Inflammatory macrophage (primary cell): ENCODE measurements at regions not wholly inside any gene's neighbourhood (a gene's known extent, or its start where the extent isn't known, plus 50 kb on each side); places are given as distances from the start of the nearest gene placed in this dataset.
"Not testable (repeated sequence)": the region's sequence is repeated elsewhere in the genome, so short reads cannot be mapped to it uniquely, and the experiment has no call there.

Experiments
- DNase-seq, 2 donors: peaks; one replicate each; pipeline ENCODE4 v3.0.0-alpha.2; 2020 to 2022

DNA sequence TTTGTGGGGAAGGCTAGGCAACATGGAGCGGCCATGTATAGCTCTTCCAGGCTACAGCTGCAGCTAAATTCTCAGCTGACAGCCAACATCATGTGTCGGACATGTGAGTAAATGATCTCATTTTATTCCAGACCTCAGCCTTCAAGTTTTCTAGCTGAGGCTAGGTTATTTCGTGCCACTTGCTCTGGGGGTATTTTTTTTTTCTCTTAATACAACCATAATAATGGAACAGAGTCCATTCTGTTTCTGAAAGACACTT lies 573.5 kb downstream of the CD109 start:
- no peak for DNase-seq

DNA sequence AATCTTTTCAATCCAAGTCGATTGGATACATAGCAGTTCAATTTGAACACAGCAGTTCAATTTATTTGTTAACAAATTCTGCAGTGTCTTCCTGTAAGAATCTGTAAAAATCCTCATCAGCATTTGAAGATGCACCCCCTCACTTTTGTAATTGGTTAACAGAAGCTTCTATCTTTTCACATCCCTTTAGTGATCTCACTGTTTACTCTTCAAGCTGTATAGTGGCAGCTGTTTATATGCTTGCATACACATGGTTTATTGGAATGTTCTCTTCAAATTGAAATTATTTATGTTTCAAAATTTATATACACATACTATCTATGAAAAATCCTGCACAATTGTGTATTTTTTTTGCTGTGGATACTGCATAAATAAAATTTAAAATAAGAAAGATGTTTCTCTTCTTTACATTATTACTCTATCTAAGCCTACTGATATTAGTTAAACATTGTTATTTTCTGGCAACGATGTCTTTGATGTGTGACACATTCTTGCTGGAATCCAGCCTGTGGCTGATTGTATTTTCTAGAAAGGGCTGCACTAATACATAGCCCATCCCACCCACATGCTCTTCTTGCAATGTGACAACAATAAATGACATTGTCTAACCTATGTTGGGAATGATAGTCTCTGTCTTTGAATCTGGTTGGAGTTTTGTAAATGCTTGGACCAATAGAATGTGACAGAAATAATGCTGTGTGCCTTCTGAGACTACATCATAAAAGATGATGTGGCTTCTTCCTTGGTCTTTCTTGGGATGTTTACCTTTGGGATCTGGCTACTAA lies 573.0 kb downstream of the CD109 start:
- DNase-seq = no peak

DNA sequence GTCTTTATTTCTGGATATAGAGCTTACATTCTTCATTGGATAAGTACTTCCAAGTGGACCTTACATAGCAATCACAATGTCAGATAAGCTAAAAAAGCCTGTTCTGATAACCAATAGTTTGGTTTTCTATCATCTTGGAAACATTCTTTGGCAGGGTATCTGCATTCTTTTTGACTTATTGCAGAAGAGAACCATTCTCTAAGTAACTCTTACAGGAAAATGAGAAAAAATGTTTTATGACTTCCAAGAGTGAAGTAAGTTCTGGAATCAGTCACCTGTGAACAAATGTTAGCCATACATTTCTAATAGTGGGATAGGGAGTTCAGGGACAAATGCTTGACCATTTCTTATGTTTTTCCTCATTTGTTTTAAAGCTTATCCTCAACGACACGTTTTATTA lies 564.0 kb downstream of the CD109 start:
- DNase-seq = no peak

DNA sequence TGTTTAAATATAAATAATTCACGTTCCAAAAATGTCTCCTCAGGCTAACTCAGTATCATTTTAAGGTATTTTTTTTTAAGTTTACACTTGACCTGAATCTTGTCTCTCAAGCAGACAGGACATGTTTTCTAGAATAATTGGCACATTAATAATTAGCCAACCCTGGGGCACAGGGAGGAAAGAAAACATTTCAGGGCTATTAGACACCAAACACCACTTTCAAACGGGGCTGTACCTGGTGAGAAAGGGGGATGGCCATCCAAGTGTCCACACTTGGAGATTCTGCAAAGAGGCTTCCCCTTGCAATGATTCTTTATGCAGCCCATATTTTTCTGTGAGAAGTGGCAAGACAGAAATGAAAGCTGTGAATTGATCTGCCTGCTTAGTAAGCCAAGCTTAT lies 560.8 kb downstream of the CD109 start:
- DNase-seq = no peak

DNA sequence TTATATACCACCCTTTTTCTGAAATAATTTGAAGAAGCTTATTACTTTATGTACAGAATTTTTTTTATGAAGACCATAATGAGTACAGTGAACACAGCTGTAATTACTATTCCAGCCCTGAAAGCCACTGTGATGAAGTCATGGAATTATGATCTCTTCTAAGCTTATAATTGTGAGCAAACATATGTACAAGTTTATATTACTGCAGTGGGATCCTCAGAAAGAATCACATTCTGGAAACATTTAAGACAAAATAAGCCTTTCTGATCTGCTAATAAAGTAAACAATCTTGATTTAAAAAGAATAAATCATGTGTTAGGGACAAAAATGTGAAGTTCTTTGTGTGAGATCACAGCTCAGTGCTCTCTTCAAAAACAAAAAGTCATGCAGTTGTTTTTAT lies 560.4 kb downstream of the CD109 start:
- DNase-seq = no peak

DNA sequence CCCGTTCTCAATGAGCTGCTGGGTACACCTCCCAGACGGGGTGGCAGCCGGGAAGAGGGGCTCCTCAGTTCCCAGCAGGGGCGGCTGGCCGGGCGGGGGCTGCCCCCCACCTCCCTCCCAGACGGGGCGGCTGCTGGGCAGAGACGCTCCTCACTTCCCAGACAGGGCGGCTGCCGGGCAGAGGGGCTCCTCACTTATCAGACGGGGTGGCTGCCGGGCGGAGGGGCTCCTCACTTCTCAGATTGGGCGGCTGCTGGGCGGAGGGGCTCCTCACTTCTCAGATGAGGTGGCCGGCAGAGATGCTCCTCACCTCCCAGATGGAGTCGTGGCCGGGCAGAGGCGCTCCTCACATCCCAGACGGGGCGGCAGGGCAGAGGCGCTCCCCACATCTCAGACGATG lies 559.0 kb downstream of the CD109 start:
- not testable (repeated sequence) for DNase-seq

DNA sequence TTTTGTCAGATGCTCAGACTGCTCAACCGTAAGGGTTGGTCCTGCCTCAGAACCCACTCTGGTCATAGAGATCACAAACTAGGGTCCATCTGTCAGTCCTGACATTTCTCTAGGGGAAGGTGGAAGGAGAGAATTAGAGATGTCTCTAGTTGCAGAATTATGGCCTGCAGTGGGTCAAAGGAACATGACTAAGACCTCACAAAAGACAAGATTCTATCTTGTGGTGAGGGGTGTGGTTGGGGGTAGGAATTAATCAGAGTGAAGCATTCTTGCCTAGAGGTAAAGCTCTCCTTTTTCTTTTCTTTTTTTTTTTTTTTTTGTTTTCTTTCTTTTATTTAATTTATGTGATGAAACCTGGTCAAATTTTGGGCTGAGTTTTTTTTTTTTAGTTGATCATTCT lies 558.1 kb downstream of the CD109 start:
- not testable (repeated sequence) for DNase-seq

DNA sequence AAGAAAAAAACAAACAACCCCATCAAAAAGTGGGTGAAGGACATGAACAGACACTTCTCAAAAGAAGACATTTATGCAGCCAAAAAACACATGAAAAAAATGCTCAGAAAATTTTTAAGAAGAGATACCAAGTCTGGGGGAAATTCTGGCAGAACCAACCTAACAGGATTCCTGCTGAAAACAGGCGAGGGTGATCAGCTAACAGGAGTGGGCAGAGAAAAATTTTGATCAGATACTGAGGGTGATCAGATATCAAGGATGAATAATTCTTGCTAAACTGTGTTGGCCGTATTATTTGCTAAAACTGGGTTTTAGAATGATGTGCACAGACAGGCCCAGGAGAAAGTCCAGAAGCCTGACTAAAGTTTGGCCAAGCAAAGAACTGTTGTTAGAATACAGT lies 557.3 kb downstream of the CD109 start:
- DNase-seq = no peak

DNA sequence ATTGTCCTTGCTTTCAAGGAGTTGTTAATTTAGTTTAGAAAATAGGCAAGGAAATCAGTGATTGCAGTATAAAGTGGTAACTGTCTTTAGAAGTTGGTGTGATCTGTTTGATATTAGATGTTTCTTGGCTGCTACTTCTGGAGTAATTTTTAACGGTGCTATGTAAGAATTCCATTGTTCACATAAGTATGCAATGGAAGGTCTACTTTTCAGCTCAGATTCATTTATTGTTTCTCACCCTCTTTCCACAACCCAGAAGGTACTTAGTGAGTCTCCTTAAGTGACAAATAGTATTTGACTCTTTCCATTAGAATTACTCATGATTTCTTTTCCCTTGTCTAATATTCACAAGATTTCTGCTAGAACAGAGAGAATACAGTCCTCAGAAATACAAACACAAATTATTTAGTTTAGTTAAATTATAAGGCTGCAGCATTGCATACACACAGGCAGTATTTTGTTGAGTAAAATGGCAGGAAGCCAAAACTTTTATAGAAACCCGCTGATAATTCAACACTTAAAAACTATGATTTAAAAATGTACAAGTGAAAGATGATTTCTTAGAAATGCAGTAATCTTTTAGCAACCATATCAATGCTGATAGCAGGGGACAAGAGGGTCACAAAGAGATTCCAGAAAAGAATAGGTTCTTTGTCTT lies 554.3 kb downstream of the CD109 start:
- DNase-seq = no peak

DNA sequence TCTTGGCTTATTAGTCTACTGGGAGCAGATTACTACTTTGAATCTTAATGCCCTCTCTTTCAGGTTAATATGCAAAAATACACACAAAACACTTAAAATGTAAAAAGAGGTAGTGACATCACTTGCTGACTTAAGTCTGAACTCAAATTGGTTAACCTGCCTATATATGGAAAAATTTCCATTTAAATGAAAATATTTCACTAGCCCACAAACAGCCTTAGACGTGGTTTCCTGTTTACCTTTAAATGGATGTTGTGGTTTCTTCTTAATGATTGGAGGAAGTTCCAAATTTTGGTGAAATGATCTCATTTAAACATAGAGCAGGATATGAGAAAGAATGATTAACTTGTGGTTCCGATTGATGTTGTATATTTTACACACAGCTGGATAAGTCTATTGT lies 553.7 kb downstream of the CD109 start:
- DNase-seq = no peak

DNA sequence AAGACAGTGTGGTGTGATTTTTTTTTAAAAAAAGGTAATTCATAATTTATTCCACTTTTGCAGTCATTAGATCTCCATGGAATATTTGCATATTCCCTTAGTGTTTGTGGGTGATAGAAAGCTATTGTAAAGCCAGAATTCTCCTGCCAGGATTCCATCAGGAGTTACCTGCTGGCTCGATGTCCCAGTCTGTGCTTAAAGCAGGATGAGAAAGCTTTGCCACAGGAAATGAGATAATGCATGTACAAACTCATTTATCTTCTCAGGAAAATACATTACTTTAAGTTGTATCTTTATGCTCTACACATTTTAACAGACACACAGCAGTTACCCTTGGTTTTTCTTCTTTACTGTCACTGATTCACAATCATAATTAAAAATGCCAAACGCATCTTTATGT lies 553.0 kb downstream of the CD109 start:
- no peak for DNase-seq

DNA sequence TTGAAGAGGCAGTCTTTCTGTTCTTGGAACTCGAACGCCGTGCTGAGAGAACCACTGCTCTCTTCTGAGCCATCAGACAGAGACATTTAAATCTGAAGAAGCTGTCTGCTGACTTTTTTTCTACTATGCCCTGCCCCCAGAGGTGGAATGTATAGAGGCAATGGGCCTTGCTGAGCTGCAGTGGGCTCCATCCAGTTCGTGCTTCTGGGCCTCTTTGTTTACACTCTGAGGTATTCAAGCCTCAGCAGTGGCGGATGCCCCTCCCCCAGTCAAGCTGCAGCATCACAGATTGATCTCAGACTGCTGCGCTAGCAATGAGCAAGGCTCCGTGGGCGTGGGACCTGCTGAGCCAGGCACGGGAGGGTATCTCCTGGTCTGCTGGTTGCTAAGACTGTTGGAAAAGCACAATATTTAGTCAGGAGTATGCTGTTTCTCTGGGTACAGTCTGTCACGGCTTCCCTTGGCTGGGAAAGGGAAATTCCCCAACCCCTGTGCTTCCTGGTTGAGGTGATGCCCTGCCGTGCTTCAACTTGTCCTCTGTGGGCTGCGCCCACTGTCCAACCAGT lies 526.8 kb downstream of the CD109 start:
- no peak for DNase-seq

DNA sequence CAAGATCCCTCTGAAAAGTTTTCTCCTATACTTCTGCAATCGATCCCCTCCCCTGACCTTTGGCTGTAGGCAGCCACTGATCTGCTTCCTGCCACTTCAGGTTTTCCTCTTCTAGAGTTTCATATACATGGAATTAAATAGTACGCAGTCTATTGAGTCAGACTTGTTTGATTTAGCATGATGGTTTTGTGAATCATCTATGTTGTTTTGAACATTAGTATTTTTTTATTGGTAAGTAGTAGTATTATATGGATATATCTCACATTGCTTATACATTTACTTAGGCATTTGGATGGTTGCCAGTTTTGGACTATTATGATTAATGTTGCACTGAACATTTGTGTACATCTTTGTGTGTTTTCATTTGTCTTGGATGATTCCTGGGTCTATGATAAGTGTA lies 518.0 kb downstream of the CD109 start:
- no peak for DNase-seq

DNA sequence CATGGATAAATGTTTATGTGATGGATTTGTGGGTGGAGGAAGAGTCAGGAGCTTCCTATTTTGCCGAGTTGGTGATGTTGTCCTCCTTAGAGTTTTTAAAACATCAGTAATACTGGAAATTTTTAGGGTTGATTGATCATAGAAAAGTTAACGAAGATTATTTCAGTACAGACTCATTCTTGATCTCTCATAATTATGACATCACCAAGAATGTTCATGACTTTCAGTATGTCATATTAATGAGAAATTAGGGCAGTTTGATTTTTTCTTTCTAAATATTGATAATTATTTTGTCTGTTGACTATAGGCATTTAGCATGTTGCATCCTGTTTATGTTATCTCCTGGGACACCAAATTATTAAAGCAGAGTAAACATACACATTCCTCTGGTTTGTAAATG lies 512.2 kb downstream of the CD109 start:
- no peak for DNase-seq

DNA sequence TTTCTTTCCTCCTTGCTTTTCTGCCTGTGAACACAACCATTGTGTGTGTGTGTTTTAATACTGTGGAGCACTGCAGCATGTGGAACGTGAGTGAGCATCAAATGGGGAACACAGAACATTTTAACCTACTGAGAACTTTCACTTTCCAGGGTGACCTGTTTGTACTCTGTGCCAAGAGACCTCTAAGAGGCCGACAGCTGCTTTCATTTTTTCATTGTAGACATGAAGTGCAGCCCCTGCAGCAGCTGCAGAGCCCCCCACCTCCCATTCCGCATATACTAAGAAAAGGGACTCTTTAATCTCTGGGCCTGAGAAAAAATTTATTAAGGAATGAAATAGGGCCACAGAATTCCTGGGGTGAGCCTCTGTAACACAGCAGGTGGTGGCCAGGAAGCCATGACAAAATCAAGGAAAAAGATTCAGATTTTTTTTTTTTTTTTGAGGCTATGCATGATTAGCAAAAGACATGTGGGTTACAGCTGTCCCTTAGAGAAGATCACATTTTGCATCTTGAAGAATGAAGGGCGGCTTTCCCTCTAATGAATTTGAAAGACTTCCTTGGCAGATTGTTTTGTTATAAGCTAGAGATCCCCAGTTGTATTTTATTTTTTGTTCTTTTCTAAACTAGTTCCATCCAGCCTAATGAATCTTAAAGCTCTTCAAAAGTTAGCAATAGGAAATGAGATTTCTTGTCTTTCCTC lies 503.4 kb downstream of the CD109 start:
- DNase-seq = no peak

DNA sequence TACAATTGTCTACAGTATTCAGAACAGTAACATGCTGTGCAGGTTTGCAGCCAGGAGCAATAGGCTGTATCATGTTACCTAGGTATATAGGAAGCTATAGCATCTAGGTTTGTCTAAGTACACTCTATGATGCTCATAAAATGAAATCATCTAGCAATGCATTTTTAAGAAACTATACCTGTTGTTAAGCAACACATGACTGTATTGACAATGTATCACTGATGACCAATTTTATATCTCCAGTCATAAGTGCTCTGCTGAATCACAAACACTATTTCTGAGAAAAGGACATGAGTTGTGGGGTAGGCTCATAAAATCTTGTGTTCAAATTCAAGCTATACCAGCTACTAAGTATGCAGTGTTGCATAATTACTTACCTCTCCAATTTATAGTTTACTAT lies 501.3 kb downstream of the CD109 start:
- no peak for DNase-seq

DNA sequence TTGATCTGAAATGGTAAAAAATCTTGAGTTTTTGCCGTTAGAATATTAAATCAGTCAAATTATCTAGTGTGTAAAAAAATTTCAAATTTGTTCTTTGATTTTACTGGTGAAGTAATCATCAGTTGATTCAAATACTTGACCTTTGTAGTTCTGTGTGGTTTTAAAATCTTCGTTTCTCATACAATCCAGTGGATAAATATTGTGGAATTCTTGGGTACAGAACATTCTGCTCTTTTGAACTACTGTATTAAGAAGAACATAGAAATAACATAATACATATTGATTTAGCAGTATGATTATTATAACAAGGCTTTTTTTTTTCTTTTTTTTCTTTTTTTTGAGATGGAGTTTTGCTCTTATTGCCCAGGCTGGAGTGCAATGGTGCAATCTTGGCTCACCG lies 491.8 kb downstream of the CD109 start:
- no peak for DNase-seq

DNA sequence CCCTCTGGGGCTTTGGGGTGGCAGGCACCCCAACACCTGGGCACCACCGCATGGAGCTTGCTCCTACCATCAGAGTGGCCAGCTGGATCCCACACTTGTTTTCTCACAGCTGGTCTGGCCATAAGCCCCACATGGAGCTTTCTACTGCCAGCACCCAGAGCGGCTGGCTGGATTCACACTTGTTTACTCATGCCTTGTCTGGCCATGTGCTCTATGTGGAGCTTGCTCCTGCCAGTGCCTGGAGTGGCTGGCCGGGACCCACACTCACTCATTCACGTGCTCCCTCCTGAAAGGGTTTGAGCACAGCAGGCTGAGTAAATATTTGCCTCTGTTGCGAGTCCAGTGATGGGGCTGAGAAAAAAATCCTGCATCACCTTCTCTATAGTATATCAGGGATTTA lies 487.0 kb downstream of the CD109 start:
- DNase-seq = no peak

DNA sequence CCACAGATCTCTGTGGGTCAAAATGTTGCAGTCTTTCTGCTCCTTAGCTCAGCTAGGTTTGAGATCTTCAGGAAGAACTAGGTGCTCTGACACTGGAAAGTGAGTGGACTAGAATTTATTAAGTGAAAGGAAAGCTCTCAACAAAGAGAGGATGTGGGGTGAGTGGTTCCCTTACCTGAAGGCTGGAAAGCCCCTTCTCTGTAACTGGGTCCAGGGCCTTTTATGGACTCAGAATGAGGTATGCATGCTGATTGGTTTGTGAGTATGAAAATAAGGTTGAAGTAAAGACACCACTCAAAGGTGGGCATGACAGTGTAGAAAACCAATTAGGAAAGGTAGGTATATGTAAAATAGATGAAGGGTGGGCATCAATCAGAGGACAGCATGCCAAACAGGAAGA lies 485.5 kb downstream of the CD109 start:
- no peak for DNase-seq

DNA sequence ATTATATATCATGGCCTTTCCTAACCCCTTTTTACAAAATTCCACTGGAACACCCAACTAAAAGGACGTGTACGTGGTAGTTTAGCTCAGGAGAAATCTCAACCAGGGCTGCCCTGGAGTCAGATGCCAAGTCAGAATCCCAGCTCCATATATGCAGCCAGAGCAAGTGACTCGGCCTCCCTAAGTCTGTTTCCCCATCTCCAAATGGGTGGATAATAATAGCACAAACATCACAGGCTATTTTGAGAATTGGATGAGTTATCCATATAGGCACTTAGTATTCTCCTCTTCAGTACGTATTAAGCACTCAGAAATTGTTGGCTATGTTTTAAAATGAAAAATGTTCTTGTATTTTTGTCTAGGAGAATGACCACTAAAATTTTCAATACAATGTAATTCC lies 481.5 kb downstream of the CD109 start:
- no peak for DNase-seq

DNA sequence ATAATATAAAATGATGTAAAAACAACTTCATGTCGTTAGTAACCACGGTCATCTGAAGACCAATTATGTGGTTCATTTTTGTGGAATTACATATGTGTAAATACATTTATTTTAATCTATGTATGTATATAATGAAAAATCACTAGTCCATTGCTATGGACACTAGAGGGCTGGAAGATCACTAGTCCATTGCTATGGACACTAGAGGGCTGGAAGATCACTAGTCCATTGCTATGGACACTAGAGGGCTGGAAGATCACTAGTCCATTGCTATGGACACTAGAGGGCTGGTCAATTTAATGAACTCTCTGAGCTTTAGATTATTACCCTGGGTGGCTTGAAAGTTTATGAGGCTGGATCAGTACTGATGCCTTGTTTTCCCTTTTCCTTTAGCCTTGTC lies 474.5 kb downstream of the CD109 start:
- DNase-seq = not testable (repeated sequence)

DNA sequence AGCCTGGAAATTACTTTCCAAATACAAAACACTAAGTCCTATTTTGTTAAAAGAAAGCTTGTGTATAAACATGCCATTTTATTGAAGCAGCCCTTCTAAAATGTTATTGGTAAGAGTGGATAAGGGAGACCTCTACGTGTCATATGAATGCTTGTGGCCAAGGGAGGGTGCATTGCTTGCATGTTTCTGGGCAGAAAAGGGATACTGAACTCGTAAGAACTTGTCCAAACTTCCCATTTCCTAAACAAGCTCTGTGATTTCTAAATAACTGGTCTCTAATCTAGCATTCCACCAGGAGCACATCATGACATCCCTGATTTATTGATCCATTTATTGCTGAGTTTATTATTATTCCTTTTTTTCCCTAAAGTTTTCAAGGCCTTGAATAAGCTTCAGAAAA lies 474.1 kb downstream of the CD109 start:
- DNase-seq = no peak

DNA sequence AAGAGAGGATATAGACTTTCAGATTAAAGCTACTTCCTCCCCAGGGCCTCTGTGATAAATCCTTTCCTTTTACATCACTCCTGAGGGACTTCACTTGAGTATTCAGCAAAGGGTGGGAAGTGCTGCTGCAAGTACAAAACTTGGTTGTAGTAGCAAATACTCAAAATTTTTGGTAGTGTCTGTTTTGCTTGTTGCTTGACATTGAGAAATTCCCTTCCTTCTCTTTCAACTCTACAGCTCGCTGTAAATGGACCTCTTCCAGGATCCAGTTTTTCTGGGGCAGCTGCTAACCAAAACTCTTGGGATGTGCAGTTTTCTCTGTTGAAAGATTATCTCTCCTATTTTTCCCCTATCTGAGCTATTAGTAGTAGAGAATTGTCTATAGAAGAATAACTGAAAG lies 472.0 kb downstream of the CD109 start:
- DNase-seq = no peak

DNA sequence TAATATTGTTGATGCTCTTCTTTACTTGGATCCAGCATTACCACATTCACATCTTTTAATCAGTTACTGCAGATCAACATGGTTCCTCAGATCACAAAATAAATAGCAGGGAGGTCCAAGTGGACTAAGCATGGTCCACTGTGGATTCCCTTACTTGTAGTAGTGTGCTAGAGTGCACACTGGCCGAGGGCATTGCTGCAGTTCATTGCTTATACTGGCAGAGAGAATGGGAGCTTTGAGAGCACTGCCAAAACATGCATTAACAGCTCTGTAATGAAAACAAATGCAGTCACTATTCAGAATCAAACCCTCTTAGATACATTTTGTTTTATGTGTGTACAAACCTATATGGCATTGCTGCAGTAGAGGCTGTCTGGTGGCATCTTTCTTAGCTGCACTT lies 471.5 kb downstream of the CD109 start:
- DNase-seq = no peak
